Keratinocyte (primary cell): ENCODE measurements at regions not wholly inside any gene's neighbourhood (a gene's known extent, or its start where the extent isn't known, plus 50 kb on each side); places are given as distances from the start of the nearest gene placed in this dataset.

Experiments
- DNase-seq: peaks from one replicate; pipeline ENCODE4 v3.0.0-alpha.2; 2011; ENCODE audit warnings: low read depth, missing footprints, low spot score
- FAIRE-seq: peaks from 2 replicates; lab custom pipeline; 2011; peaks lifted over from hg19 to GRCh38; lab: Jason Lieb, UNC
- H2AFZ ChIP-seq: 2 replicates; pipeline ENCODE4 v1.6.0; 2012; ENCODE audit warnings: low read length, control low read depth, inconsistent platforms; ENCODE audit not compliant: control insufficient read depth
- H3K27ac ChIP-seq: 2 replicates; pipeline ENCODE4 v1.5.1; 2011; ENCODE audit warnings: low read length; ENCODE audit not compliant: control insufficient read depth, insufficient read depth
- H3K27me3 ChIP-seq: 3 replicates; pipeline ENCODE4 v1.6.0; 2011; ENCODE audit warnings: low read length; ENCODE audit not compliant: control insufficient read depth, insufficient read depth; ENCODE audit errors: extremely low read depth
- H3K36me3 ChIP-seq, 2 experiments: 2 replicates in 1 of 2; 3 replicates in 1 of 2; pipeline ENCODE4 v1.5.1; 2011; ENCODE audit warnings: low read length in 2 of 2, mild to moderate bottlenecking in 1 of 2; ENCODE audit not compliant: control insufficient read depth in 2 of 2, insufficient read depth in 2 of 2; ENCODE audit errors: extremely low read depth in 1 of 2
- H3K4me1 ChIP-seq: 3 replicates; pipeline ENCODE4 v1.5.1; 2011; ENCODE audit warnings: low read length; ENCODE audit not compliant: control insufficient read depth, insufficient read depth; ENCODE audit errors: extremely low read depth
- H3K4me2 ChIP-seq: 3 replicates; pipeline ENCODE4 v1.6.0; 2011; ENCODE audit warnings: low read depth, low read length; ENCODE audit not compliant: control insufficient read depth, insufficient read depth; ENCODE audit errors: extremely low read depth
- H3K4me3 ChIP-seq, 3 experiments: fragments of 200-600 bp in 1 of 3; sonication (generic) in 1 of 3; 2 replicates in 2 of 3; 3 replicates in 1 of 3; pipeline ENCODE4 v1.5.1; 2011 to 2016; ENCODE audit warnings: low read length in 3 of 3, mild to moderate bottlenecking in 3 of 3, control low read depth in 2 of 3, inconsistent platforms in 1 of 3, low read depth in 1 of 3, mixed read lengths in 1 of 3, mixed run types in 1 of 3, moderate library complexity in 1 of 3; ENCODE audit not compliant: control insufficient read depth in 2 of 3, insufficient read depth in 2 of 3; ENCODE audit errors: extremely low read depth in 1 of 3
- H3K79me2 ChIP-seq: 2 replicates; pipeline ENCODE4 v1.6.0; 2012; ENCODE audit warnings: low read length; ENCODE audit not compliant: control insufficient read depth, insufficient read depth
- H3K9ac ChIP-seq: 3 replicates; pipeline ENCODE4 v1.6.0; 2011; ENCODE audit warnings: low read length; ENCODE audit not compliant: control insufficient read depth, insufficient read depth; ENCODE audit errors: extremely low read depth
- H3K9me1 ChIP-seq: 3 replicates; pipeline ENCODE4 v1.6.0; 2011; ENCODE audit warnings: low read length; ENCODE audit not compliant: control insufficient read depth, insufficient read depth; ENCODE audit errors: extremely low read depth
- H3K9me3 ChIP-seq: 2 replicates; pipeline ENCODE4 v1.5.1; 2012; ENCODE audit warnings: low read depth, low read length; ENCODE audit not compliant: control insufficient read depth
- H4K20me1 ChIP-seq: 3 replicates; pipeline ENCODE4 v1.6.0; 2011; ENCODE audit warnings: low read length; ENCODE audit not compliant: control insufficient read depth, insufficient read depth; ENCODE audit errors: extremely low read depth
- CTCF ChIP-seq, 3 experiments: IDR thresholded peaks in 1 of 3; conservative IDR thresholded peaks in 1 of 3; optimal IDR thresholded peaks in 1 of 3; 2 replicates in 2 of 3; 3 replicates in 1 of 3; pipeline versions ENCODE3 to v1.5.1; 2011; ENCODE audit warnings: low read length in 3 of 3, mild to moderate bottlenecking in 3 of 3, moderate library complexity in 2 of 3, control low read depth in 1 of 3, inconsistent platforms in 1 of 3; ENCODE audit not compliant: insufficient read depth in 2 of 3; ENCODE audit errors: extremely low read depth in 1 of 3
- EZH2 ChIP-seq: IDR thresholded peaks from one replicate; pipeline ENCODE4 v1.6.1; 2012; ENCODE audit warnings: inconsistent platforms, mild to moderate bottlenecking, low read length, moderate library complexity
- dilution Hi-C: fragments of 300-500 bp; cut with MboI; formaldehyde crosslinking; loops from one replicate; pipeline ENCODE4 v1.7.0; 2020; ENCODE audit warnings: low sequenced_read_pairs; ENCODE audit not compliant: extremely low pct_ligation_motif_present

GRCh38 chr4:159016593-159017024 lies 86.3 kb upstream of the RAPGEF2 start:
- Histone ChIP-seq H4K20me1 (no peaks in the 10 kb centered on the region), H3K9me1 (no peaks in the 10 kb centered on the region), H3K36me3 (no peaks in the 10 kb centered on the region), H2AFZ (no peak overlapping the region), H3K79me2 (no peaks in the 10 kb centered on the region), H3K4me3 (no peak overlapping the region), H3K9ac (no peak overlapping the region), H3K27me3 (no peaks in the 10 kb centered on the region), H3K4me2 (no peak overlapping the region), H3K27ac (no peak overlapping the region), H3K9me3 (no peaks in the 10 kb centered on the region), H3K4me1 (peaks cover 5% of the 10 kb centered on the region)
- dilution Hi-C loops, result no loop called here
- no peak for FAIRE-seq
- TF ChIP-seq EZH2 (no peak), CTCF (optimal IDR thresholded peaks at IDR 0.05 in 1 of 3, IDR thresholded peaks at IDR 0.05 in 1 of 3, conservative IDR thresholded peaks at IDR 0.05 in 1 of 3; ENCODE audit: extremely low read depth in 1 of 3, insufficient read depth in 2 of 3, low read length in 3 of 3) (peak in 2 of 3 experiments; percentile 2 to 7)
- DNase-seq, result no peak

- no peak for TF ChIP-seq EZH2
- TF ChIP-seq CTCF (optimal IDR thresholded peaks at IDR 0.05 in 1 of 3, IDR thresholded peaks at IDR 0.05 in 1 of 3, conservative IDR thresholded peaks at IDR 0.05 in 1 of 3; ENCODE audit: extremely low read depth in 1 of 3, insufficient read depth in 2 of 3, low read length in 3 of 3), result no peak
- Histone ChIP-seq H3K36me3 (no peaks in the 10 kb centered on the region), H3K79me2 (no peaks in the 10 kb centered on the region), H2AFZ (no peak overlapping the region), H4K20me1 (no peaks in the 10 kb centered on the region), H3K9me1 (no peaks in the 10 kb centered on the region), H3K9me3 (no peaks in the 10 kb centered on the region), H3K4me3 (no peak overlapping the region), H3K4me2 (no peak overlapping the region), H3K9ac (no peak overlapping the region), H3K4me1 (no peaks in the 10 kb centered on the region), H3K27ac (no peak overlapping the region), H3K27me3 (no peaks in the 10 kb centered on the region)
- DNase-seq, result no peak
- dilution Hi-C loops, result no loop called here
- no peak for FAIRE-seq
Observed at GRCh38 chr4:159017323-159018026, 85.4 kb upstream of the RAPGEF2 start.
